ENCODE measurements at regions not wholly inside any gene's neighbourhood (a gene's known extent, or its start where the extent isn't known, plus 50 kb on each side); places are given as distances from the start of the nearest gene placed in this dataset.

- TF ChIP-seq BHLHE40 (IDR thresholded peaks at IDR 0.05; ENCODE audit: low read length) (no peak), CTCF (CRISPR knock-in tag; IDR thresholded peaks at IDR 0.05) (no peak), NFE2L1 (CRISPR knock-in tag; IDR thresholded peaks at IDR 0.05; ENCODE audit: borderline replicate concordance) (no peak), ZFP36L2 (CRISPR knock-in tag; IDR thresholded peaks at IDR 0.05) (no peak)
Measured at GRCh38 chr14:86015941-86016340, 486.0 kb downstream of the FLRT2 start.
